HUES64 (cell line): ENCODE measurements at regions not wholly inside any gene's neighbourhood (a gene's known extent, or its start where the extent isn't known, plus 50 kb on each side); places are given as distances from the start of the nearest gene placed in this dataset.

ENCODE experiments used
- H3K27ac ChIP-seq: 2 replicates; pipeline ENCODE4 v1.7.0; 2013; ENCODE audit warnings: low read depth, low read length, inconsistent platforms
- H3K27me3 ChIP-seq: 2 replicates; pipeline ENCODE4 v1.6.1; 2013; ENCODE audit warnings: mild to moderate bottlenecking, low read length; ENCODE audit not compliant: insufficient read depth
- H3K36me3 ChIP-seq: 2 replicates; pipeline ENCODE4 v1.6.1; 2013; ENCODE audit warnings: mild to moderate bottlenecking, low read length; ENCODE audit not compliant: insufficient read depth
- H3K4me1 ChIP-seq: 2 replicates; pipeline ENCODE4 v1.6.1; 2013; ENCODE audit warnings: mild to moderate bottlenecking, low read length, moderate library complexity; ENCODE audit not compliant: insufficient read depth
- H3K4me3 ChIP-seq: 2 replicates; pipeline ENCODE4 v1.5.1; 2013; ENCODE audit warnings: mild to moderate bottlenecking, low read length, moderate library complexity
- H3K9ac ChIP-seq: 2 replicates; pipeline ENCODE4 v1.6.1; 2013; ENCODE audit warnings: mild to moderate bottlenecking, low read depth, low read length
- H3K9me3 ChIP-seq: 2 replicates; pipeline ENCODE4 v1.6.1; 2013; ENCODE audit warnings: low read depth, low read length; ENCODE audit not compliant: insufficient read depth
- WGBS: fragments of 150-250, 120-280 bp; methylation state at CpG from one replicate; pipeline ENCODE4 v1.1.7; 2013; ENCODE audit warnings: missing lambda C conversion rate; 5-methylcytosine and 5-hydroxymethylcytosine counted together

DNA sequence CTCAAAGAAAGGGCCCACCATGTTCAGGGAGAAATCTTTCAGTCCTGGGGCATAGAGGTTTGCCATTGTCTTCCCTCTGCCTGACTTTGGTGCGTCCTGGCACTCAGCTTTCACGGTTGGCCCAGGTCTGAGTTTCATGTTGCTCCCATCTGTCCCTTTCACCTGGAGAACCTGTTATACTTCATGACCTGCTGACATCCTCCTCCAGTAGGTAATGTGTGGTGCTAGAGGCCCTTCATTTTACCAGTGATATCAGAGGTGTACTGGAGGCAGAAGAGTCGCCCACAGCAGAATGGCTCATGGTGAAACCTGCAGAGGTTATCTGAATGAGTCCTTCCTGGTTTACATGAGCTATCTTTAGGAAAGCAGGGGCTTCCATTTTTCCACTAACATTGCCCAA lies 128.8 kb upstream of the DLX2 start:
- 97% methylated on average over 3 of the region's 3 CpGs for WGBS
- Histone ChIP-seq H3K9me3 (no peaks in the 10 kb centered on the region), H3K36me3 (no peaks in the 10 kb centered on the region), H3K9ac (no peak overlapping the region), H3K4me1 (peaks cover 28% of the 10 kb centered on the region), H3K27me3 (peaks cover 31% of the 10 kb centered on the region), H3K27ac (no peak overlapping the region), H3K4me3 (no peak overlapping the region)

- no peak overlapping the region for H3K27ac ChIP-seq
- H3K9ac ChIP-seq, result no peak overlapping the region
- H3K9me3 ChIP-seq, result no peaks in the 10 kb centered on the region
- H3K4me1 ChIP-seq, result peaks cover 28% of the 10 kb centered on the region
- peaks cover 42% of the 10 kb centered on the region for H3K27me3 ChIP-seq
- H3K4me3 ChIP-seq, result no peak overlapping the region
- H3K36me3 ChIP-seq, result no peaks in the 10 kb centered on the region
- WGBS, result 90% methylated on average over 9 of the region's 9 CpGs
These were observed 130.2 kb upstream of the DLX2 start for GRCh38 chr2:172232708-172233396.

DNA sequence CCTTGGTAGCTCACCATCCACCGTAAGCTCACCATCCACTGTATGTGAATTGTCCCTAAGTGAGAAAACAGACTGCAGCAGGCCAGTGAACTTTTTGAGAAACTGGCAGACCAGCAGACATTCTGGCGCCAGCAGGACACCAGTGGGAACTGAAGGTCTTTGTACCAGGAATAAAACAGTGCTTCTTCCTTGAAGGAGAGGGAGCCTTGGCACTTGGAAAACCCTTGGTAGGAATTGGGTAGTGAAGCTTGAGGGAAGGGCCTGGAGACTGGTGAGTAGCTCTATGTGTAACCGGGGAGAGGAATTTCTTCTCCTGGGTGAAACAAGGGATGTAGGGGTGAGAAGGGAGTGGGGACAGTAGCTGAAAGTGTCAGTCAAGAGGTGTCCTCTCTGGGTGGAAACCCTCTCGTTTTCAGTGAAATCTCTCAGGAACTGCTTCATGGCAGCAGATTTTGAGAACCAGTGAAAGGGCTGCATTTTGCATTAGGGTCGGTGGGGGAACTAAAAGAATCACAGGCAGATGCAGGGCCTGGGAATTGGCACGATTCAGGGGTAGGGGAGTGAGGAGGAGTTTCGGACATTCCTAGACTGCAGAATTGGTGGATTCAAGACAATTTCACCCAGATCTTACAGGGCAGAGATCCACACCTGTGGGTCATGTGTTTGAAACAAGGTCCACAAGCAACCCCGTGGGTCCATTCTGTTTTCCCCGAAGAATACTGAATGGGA lies 131.5 kb upstream of the DLX2 start:
- Histone ChIP-seq H3K27me3 (peaks cover 42% of the 10 kb centered on the region), H3K9me3 (no peaks in the 10 kb centered on the region), H3K36me3 (no peaks in the 10 kb centered on the region), H3K9ac (no peak overlapping the region), H3K4me3 (peak overlapping the region; percentile 62), H3K27ac (no peak overlapping the region; the same call in 1 of the 2 replicates), H3K4me1 (peaks cover 28% of the 10 kb centered on the region)
- WGBS, result 33% methylated on average over 9 of the region's 9 CpGs

- no peaks in the 10 kb centered on the region for H3K9me3 ChIP-seq
- H3K27ac ChIP-seq, result peak overlapping the region; percentile 26; the same call in 1 of the 2 replicates
- peaks cover 28% of the 10 kb centered on the region for H3K4me1 ChIP-seq
- WGBS, result under 1% methylated on average over 65 of the region's 65 CpGs
- H3K4me3 ChIP-seq, result peak overlapping the region; percentile 62
- no peaks in the 10 kb centered on the region for H3K36me3 ChIP-seq
- peaks cover 42% of the 10 kb centered on the region for H3K27me3 ChIP-seq
- peak overlapping the region; percentile 18 for H3K9ac ChIP-seq
These were observed 132.3 kb upstream of the DLX2 start for GRCh38 chr2:172234716-172235691.

DNA sequence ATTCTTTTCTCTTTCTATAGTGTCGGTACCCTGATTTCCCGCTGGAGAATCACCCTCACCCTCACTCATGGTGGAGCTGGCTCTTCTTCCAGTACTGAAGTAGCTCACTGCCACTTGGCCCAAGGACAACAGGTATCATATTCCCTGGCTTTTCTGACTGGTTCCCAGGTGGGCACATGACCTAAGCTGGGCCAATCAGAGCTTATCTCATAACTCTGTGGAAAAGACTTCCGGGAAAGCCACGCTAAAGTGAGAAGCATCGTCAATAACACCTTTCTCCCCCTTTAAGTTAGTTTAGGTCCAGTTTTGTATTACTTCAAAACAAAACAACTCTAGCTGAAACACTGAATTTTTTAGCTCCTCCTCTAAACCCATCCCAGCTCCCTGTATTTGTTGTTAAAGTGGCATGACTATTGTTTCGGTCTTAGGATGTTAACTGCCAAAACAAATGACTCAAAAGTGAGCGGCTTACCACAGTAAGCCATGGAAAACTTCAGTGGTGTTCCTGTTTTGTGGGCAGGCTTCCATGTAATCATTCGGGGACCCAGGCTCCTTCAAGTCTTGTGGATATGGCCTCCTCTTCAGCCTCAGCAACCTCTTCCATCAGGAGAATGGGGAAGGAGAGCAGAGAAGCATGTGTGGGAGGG lies 137.4 kb upstream of the DLX2 start:
- H3K27me3 ChIP-seq, result peaks cover 25% of the 10 kb centered on the region
- no peaks in the 10 kb centered on the region for H3K9me3 ChIP-seq
- H3K9ac ChIP-seq, result no peak overlapping the region
- no peak overlapping the region for H3K4me3 ChIP-seq
- no peaks in the 10 kb centered on the region for H3K36me3 ChIP-seq
- no peak overlapping the region for H3K27ac ChIP-seq
- peaks cover 10% of the 10 kb centered on the region for H3K4me1 ChIP-seq
- WGBS, result 96% methylated on average over 8 of the region's 8 CpGs

- no peak overlapping the region for H3K9ac ChIP-seq
- 77% methylated on average over 3 of the region's 3 CpGs for WGBS
These were observed 138.5 kb upstream of the DLX2 start for GRCh38 chr2:172241222-172241621.

GRCh38 chr2:172242471-172242870 lies 139.8 kb upstream of the DLX2 start:
- Histone ChIP-seq H3K27ac (no peak overlapping the region), H3K4me3 (no peak overlapping the region)
- WGBS, result 95% methylated on average over 1 of the region's 1 CpG

More at GRCh38 chr2:172241222-172241621, 138.5 kb upstream of the DLX2 start:
- Histone ChIP-seq H3K27me3 (peaks cover 14% of the 10 kb centered on the region; the same call in 1 of the 2 replicates), H3K9me3 (no peaks in the 10 kb centered on the region), H3K4me1 (peaks cover under 1% of the 10 kb centered on the region; the same call in 1 of the 2 replicates), H3K36me3 (no peaks in the 10 kb centered on the region), H3K27ac (no peak overlapping the region), H3K4me3 (no peak overlapping the region)

GRCh38 chr2:172242961-172243360 lies 140.3 kb upstream of the DLX2 start:
- no peak overlapping the region for H3K27ac ChIP-seq
- H3K36me3 ChIP-seq, result no peaks in the 10 kb centered on the region
- peaks cover 5% of the 10 kb centered on the region for H3K4me1 ChIP-seq
- no peak overlapping the region for H3K4me3 ChIP-seq
- H3K9me3 ChIP-seq, result no peaks in the 10 kb centered on the region
- H3K27me3 ChIP-seq, result no peaks in the 10 kb centered on the region
- H3K9ac ChIP-seq, result no peak overlapping the region
- no CpG with 5 or more reads among the region's 1 CpG for WGBS

More at GRCh38 chr2:172242471-172242870, 139.8 kb upstream of the DLX2 start:
- H3K27me3 ChIP-seq, result peaks cover 1% of the 10 kb centered on the region; the same call in 1 of the 2 replicates
- H3K36me3 ChIP-seq, result no peaks in the 10 kb centered on the region
- no peaks in the 10 kb centered on the region for H3K9me3 ChIP-seq
- H3K4me1 ChIP-seq, result peaks cover 5% of the 10 kb centered on the region
- H3K9ac ChIP-seq, result no peak overlapping the region

- H3K36me3 ChIP-seq, result no peaks in the 10 kb centered on the region
- H3K9me3 ChIP-seq, result no peaks in the 10 kb centered on the region
- H3K27ac ChIP-seq, result no peak overlapping the region
- peaks cover 16% of the 10 kb centered on the region for H3K4me1 ChIP-seq
- no peak overlapping the region for H3K4me3 ChIP-seq
- H3K27me3 ChIP-seq, result no peaks in the 10 kb centered on the region
- H3K9ac ChIP-seq, result no peak overlapping the region
- 86% methylated on average over 3 of the region's 3 CpGs for WGBS
These were observed 141.9 kb upstream of the DLX2 start for GRCh38 chr2:172244419-172245130.

DNA sequence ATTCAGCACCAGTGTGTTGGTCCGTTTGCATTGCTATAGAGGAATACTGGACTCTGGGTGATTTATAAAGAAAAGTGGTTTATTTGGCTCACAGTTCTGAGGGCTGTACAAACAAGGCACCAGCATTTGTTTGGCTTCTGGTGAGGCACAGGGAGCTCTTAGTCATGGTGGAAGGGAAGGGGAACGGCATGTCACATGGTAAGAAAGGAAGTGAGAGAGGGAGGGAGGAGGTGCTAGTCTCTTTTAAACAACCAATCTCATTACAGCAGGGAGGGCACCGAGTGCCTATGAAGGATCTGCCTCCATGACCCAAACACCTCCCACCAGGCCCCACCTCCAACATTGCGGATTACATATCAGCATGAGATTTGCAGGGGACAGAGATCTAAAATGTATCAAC lies 143.9 kb upstream of the DLX2 start:
- no peaks in the 10 kb centered on the region for H3K27me3 ChIP-seq
- H3K4me1 ChIP-seq, result peaks cover 29% of the 10 kb centered on the region
- 80% methylated on average over 4 of the region's 4 CpGs for WGBS
- no peak overlapping the region for H3K27ac ChIP-seq
- no peak overlapping the region for H3K4me3 ChIP-seq
- H3K36me3 ChIP-seq, result no peaks in the 10 kb centered on the region
- H3K9ac ChIP-seq, result no peak overlapping the region
- no peaks in the 10 kb centered on the region for H3K9me3 ChIP-seq
